Hepatocyte (in vitro differentiated cells): ENCODE measurements at regions not wholly inside any gene's neighbourhood (a gene's known extent, or its start where the extent isn't known, plus 50 kb on each side); places are given as distances from the start of the nearest gene placed in this dataset.
"Not testable (repeated sequence)": the region's sequence is repeated elsewhere in the genome, so short reads cannot be mapped to it uniquely, and the experiment has no call there.

Source experiments
- DNase-seq: peaks from one replicate; pipeline ENCODE4 v3.0.0-alpha.2; 2016; ENCODE audit warnings: low spot score
- H2AFZ ChIP-seq: fragments of 200-600 bp; sonication (generic); 2 replicates; pipeline ENCODE4 v1.6.0; 2016; ENCODE audit warnings: antibody characterized with exemption, mild to moderate bottlenecking
- H3K27ac ChIP-seq: fragments of 200-600 bp; sonication (generic); 2 replicates; pipeline ENCODE4 v1.5.1; 2016; ENCODE audit warnings: mild to moderate bottlenecking
- H3K27me3 ChIP-seq: fragments of 200-600 bp; sonication (generic); 2 replicates; pipeline ENCODE4 v1.6.1; 2016
- H3K36me3 ChIP-seq: fragments of 200-600 bp; sonication (generic); replicated peaks from 2 replicates; pipeline ENCODE4 v1.5.1; 2016; ENCODE audit warnings: low read depth; ENCODE audit not compliant: insufficient read depth
- H3K4me1 ChIP-seq: fragments of 200-600 bp; sonication (generic); 2 replicates; pipeline ENCODE4 v1.5.1; 2016; ENCODE audit warnings: mild to moderate bottlenecking, moderate library complexity; ENCODE audit not compliant: insufficient read depth
- H3K4me2 ChIP-seq: fragments of 200-600 bp; sonication (generic); 2 replicates; pipeline ENCODE4 v1.6.0; 2016
- H3K4me3 ChIP-seq: fragments of 200-600 bp; sonication (generic); 2 replicates; pipeline ENCODE4 v1.5.1; 2016; ENCODE audit warnings: mild to moderate bottlenecking
- H3K79me2 ChIP-seq: fragments of 200-600 bp; sonication (generic); 2 replicates; pipeline ENCODE4 v1.6.0; 2017; ENCODE audit warnings: mild to moderate bottlenecking
- H3K9me2 ChIP-seq: fragments of 200-600 bp; sonication (generic); replicated peaks from 2 replicates; pipeline ENCODE4 v1.6.0; 2017; ENCODE audit warnings: mild to moderate bottlenecking; ENCODE audit not compliant: insufficient read depth
- H3K9me3 ChIP-seq: fragments of 200-600 bp; sonication (generic); 2 replicates; pipeline ENCODE4 v1.5.1; 2016; ENCODE audit warnings: low read depth, mild to moderate bottlenecking
- H4K20me1 ChIP-seq: fragments of 200-600 bp; sonication (generic); 2 replicates; pipeline ENCODE4 v1.6.0; 2016; ENCODE audit warnings: mild to moderate bottlenecking; ENCODE audit not compliant: insufficient read depth, poor library complexity, severe bottlenecking
- CTCF ChIP-seq: fragments of 200-600 bp; sonication (generic); IDR thresholded peaks from 2 replicates; pipeline ENCODE4 v1.5.1; 2016; ENCODE audit warnings: antibody characterized with exemption, mild to moderate bottlenecking; ENCODE audit not compliant: poor library complexity
- EZH2 ChIP-seq: fragments of 200-600 bp; sonication (generic); IDR thresholded peaks from 2 replicates; pipeline ENCODE4 v1.6.1; 2016; ENCODE audit warnings: antibody characterized with exemption, mild to moderate bottlenecking, borderline replicate concordance
- EZH2phosphoT487 ChIP-seq: fragments of 200-600 bp; sonication (generic); IDR thresholded peaks from one replicate; pipeline ENCODE4 v1.6.1; 2018; ENCODE audit warnings: antibody characterized with exemption, mild to moderate bottlenecking, low read depth, moderate library complexity; ENCODE audit not compliant: unreplicated experiment, severe bottlenecking
- WGBS: methylation state at CpG from one replicate; pipeline ENCODE4 v1.1.6; 2016; ENCODE audit warnings: low lambda C conversion rate; ENCODE audit errors: missing lambda C conversion rate; 5-methylcytosine and 5-hydroxymethylcytosine counted together

DNA sequence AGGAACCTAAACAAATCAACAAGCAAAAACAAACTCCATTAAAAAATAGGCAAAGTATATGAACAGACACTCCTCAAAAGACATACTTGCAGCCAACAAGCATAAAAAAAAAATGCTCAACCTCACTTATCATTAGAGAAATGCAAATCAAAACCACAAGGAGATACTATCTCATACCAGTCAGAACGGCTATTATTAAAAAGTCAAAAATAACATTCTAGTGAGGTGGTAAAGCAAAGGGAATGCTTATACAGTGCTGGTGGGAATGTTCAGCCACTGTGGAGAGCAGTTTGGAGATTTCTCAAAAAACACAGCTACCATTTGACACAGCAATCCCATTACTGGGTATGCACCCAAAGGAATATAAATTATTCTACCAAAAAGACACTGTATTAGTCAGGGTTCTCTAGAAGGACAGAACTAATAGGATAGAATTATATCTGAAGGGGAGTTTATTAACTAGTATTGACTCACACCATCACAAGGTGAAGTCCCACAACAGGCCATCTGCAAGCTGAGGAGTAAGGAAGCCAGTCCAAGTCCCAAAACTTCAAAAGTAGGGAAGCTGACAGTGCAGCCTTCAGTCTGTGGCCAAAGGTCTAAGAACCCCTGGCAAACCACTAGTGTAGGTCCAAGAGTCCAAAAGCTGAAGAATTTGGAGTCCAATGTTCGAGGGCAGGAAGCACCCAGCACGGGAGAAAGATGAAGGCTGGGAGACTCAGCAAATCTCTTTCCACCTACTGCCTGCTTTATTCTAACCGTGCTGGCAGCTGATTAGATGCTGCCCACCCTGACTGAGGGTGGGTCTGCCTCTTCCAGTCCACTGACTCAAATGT lies 101.6 kb upstream of the KRAS start:
- no peaks in the 10 kb centered on the region for H3K9me3 ChIP-seq
- H3K27me3 ChIP-seq = no peaks in the 10 kb centered on the region
- no peak overlapping the region for H2AFZ ChIP-seq
- H3K4me3 ChIP-seq = no peak overlapping the region
- no peak overlapping the region for H3K27ac ChIP-seq
- no peak overlapping the region for H3K4me2 ChIP-seq
- DNase-seq = no peak
- no peaks in the 10 kb centered on the region for H3K79me2 ChIP-seq
- TF ChIP-seq CTCF (no peak), EZH2phosphoT487 (no peak), EZH2 (no peak)
- 76% methylated on average over 4 of the region's 4 CpGs for WGBS
- no peaks in the 10 kb centered on the region for H3K9me2 ChIP-seq
- H3K36me3 ChIP-seq = no peaks in the 10 kb centered on the region
- no peaks in the 10 kb centered on the region for H3K4me1 ChIP-seq
- no peaks in the 10 kb centered on the region for H4K20me1 ChIP-seq

- no peak overlapping the region for H3K27ac ChIP-seq
- no peak overlapping the region for H3K4me2 ChIP-seq
- H3K9me2 ChIP-seq = no peaks in the 10 kb centered on the region
- WGBS = 82% methylated on average over 1 of the region's 1 CpG
- TF ChIP-seq EZH2 (no peak), CTCF (no peak), EZH2phosphoT487 (no peak)
- no peaks in the 10 kb centered on the region for H3K9me3 ChIP-seq
- no peaks in the 10 kb centered on the region for H3K4me1 ChIP-seq
- H3K27me3 ChIP-seq = no peaks in the 10 kb centered on the region
- H3K4me3 ChIP-seq = no peak overlapping the region
- no peaks in the 10 kb centered on the region for H3K79me2 ChIP-seq
- no peak overlapping the region for H2AFZ ChIP-seq
- DNase-seq = no peak
- H3K36me3 ChIP-seq = no peaks in the 10 kb centered on the region
- no peaks in the 10 kb centered on the region for H4K20me1 ChIP-seq
These were observed 97.8 kb upstream of the KRAS start for GRCh38 chr12:25348593-25348895.

DNA sequence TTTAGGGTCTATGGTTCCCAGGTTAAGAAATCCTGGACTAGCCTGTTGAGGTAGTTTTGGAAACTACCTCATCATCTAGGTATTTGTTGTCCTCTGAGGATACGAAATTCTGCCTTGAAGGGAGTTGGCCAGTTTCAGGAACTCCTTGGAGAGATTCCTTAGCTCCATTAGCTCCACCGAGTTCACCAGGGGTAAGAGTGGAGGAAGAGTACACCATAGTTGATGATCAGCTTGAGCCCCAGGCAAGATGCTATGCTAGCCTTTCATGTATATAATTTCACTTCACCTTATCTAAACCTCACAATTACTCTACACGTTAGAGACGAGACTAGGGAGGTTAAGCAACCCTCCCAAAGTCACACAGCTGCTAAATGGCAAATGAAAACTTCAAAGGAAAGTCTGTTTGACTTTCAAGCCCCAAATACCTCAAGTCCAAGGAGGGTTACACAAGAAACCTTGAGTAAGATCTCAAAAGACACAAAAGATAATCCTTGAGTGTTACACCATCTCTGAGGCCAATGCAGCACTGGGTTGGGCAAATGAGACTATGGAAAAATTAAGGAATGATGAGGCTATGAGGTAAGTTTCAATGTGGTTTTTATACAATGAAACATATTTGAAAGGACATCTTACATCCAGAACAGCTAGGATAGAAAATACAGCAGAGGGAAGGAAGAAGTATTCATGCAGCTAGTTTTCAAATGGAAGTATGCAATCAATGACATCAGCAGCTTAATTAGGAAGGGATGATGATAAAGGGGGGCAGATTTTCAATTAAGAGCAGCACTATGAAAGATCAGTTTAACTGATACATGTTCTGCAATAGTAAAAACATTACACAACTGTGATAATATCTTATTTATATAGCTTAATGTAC lies 97.2 kb upstream of the KRAS start:
- Histone ChIP-seq H3K9me3 (no peaks in the 10 kb centered on the region), H3K36me3 (no peaks in the 10 kb centered on the region), H3K27me3 (no peaks in the 10 kb centered on the region), H4K20me1 (no peaks in the 10 kb centered on the region), H3K4me3 (no peak overlapping the region), H3K79me2 (no peaks in the 10 kb centered on the region), H3K9me2 (no peaks in the 10 kb centered on the region), H2AFZ (no peak overlapping the region), H3K4me1 (no peaks in the 10 kb centered on the region), H3K4me2 (no peak overlapping the region), H3K27ac (no peak overlapping the region)
- TF ChIP-seq EZH2 = no peak
- no peak for TF ChIP-seq EZH2phosphoT487
- TF ChIP-seq CTCF = no peak
- no peak for DNase-seq
- WGBS = 21% methylated on average over 4 of the region's 4 CpGs

DNA sequence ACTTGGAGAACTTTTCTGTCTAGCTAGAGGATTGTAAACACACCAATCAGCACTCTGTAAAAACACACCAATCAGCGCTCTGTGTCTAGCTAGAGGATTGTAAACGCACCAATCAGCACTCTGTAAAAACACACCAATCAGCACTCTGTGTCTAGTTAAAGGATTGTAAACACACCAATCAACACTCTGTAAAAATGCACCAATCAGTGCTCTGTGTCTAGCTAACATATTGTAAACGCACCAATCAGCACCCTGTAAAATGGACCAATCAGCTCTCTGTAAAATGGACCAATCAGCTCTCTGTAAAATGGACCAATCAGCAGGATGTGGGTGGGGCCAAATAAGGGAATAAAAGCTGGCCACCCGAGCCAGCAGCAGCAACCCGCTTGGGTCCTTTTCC lies 91.1 kb upstream of the KRAS start:
- not testable (repeated sequence) for H3K9me3 ChIP-seq, H3K4me3 ChIP-seq, H2AFZ ChIP-seq, H3K9me2 ChIP-seq, H3K36me3 ChIP-seq, H3K27ac ChIP-seq, DNase-seq, H4K20me1 ChIP-seq, H3K4me2 ChIP-seq, H3K79me2 ChIP-seq, H3K27me3 ChIP-seq, H3K4me1 ChIP-seq
- WGBS = 85% methylated on average over 5 of the region's 5 CpGs
